ENCODE measurements at regions not wholly inside any gene's neighbourhood (a gene's known extent, or its start where the extent isn't known, plus 50 kb on each side); places are given as distances from the start of the nearest gene placed in this dataset.

GRCh38 chr2:221962186-221962585, 336.6 kb downstream of the PAX3 start (continued):
- TF ChIP-seq, protein P1, sequence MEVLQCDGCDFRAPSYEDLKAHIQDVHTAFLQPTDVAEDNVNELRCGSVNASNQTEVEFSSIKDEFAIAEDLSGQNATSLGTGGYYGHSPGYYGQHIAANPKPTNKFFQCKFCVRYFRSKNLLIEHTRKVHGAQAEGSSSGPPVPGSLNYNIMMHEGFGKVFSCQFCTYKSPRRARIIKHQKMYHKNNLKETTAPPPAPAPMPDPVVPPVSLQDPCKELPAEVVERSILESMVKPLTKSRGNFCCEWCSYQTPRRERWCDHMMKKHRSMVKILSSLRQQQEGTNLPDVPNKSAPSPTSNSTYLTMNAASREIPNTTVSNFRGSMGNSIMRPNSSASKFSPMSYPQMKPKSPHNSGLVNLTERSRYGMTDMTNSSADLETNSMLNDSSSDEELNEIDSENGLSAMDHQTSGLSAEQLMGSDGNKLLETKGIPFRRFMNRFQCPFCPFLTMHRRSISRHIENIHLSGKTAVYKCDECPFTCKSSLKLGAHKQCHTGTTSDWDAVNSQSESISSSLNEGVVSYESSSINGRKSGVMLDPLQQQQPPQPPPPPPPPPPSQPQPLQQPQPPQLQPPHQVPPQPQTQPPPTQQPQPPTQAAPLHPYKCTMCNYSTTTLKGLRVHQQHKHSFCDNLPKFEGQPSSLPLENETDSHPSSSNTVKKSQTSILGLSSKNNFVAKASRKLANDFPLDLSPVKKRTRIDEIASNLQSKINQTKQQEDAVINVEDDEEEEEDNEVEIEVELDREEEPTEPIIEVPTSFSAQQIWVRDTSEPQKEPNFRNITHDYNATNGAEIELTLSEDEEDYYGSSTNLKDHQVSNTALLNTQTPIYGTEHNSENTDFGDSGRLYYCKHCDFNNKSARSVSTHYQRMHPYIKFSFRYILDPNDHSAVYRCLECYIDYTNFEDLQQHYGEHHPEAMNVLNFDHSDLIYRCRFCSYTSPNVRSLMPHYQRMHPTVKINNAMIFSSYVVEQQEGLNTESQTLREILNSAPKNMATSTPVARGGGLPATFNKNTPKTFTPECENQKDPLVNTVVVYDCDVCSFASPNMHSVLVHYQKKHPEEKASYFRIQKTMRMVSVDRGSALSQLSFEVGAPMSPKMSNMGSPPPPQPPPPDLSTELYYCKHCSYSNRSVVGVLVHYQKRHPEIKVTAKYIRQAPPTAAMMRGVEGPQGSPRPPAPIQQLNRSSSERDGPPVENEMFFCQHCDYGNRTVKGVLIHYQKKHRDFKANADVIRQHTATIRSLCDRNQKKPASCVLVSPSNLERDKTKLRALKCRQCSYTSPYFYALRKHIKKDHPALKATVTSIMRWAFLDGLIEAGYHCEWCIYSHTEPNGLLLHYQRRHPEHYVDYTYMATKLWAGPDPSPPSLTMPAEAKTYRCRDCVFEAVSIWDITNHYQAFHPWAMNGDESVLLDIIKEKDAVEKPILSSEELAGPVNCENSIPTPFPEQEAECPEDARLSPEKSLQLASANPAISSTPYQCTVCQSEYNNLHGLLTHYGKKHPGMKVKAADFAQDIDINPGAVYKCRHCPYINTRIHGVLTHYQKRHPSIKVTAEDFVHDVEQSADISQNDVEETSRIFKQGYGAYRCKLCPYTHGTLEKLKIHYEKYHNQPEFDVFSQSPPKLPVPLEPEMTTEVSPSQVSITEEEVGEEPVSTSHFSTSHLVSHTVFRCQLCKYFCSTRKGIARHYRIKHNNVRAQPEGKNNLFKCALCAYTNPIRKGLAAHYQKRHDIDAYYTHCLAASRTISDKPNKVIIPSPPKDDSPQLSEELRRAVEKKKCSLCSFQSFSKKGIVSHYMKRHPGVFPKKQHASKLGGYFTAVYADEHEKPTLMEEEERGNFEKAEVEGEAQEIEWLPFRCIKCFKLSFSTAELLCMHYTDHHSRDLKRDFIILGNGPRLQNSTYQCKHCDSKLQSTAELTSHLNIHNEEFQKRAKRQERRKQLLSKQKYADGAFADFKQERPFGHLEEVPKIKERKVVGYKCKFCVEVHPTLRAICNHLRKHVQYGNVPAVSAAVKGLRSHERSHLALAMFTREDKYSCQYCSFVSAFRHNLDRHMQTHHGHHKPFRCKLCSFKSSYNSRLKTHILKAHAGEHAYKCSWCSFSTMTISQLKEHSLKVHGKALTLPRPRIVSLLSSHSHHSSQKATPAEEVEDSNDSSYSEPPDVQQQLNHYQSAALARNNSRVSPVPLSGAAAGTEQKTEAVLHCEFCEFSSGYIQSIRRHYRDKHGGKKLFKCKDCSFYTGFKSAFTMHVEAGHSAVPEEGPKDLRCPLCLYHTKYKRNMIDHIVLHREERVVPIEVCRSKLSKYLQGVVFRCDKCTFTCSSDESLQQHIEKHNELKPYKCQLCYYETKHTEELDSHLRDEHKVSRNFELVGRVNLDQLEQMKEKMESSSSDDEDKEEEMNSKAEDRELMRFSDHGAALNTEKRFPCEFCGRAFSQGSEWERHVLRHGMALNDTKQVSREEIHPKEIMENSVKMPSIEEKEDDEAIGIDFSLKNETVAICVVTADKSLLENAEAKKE (CRISPR knock-in tag; IDR thresholded peaks at IDR 0.05) = no peak

DNA sequence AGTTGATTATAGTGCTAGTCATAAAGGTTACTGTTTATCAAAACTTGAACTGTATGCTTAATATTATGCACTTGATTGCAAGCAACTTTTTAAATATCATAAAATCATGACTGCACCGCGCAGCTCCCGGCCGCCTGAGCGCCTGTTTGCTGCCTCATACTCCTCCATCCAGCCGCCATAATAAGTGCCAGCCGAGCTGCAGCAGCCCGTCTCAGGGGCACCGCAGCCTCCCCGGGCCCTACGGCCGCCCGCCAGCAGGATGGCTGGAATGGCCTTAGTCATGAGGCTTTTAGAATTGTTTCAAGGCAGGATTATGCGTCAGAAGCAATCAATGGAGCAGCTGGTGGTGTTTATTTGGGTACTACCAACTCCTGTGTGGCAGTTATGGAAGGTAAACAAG, 337.2 kb downstream of the PAX3 start:
- TF ChIP-seq EZH2 (IDR thresholded peaks at IDR 0.05; ENCODE audit: low read depth, unreplicated experiment) (no peak), NANOG (IDR thresholded peaks at IDR 0.05; ENCODE audit: borderline replicate concordance) (no peak), ZNF331 (CRISPR knock-in tag; IDR thresholded peaks at IDR 0.05; ENCODE audit: low read depth) (no peak), ZNF114 (CRISPR knock-in tag; IDR thresholded peaks at IDR 0.05) (no peak), REST (IDR thresholded peaks at IDR 0.05; ENCODE audit: unreplicated experiment) (no peak), EZH2phosphoT487 (IDR thresholded peaks at IDR 0.05; ENCODE audit: unreplicated experiment) (no peak), CREB1 (CRISPR knock-in tag; IDR thresholded peaks at IDR 0.05; ENCODE audit: low read depth) (no peak)
- H3K27ac ChIP-seq (ENCODE audit: low read depth) = no peak overlapping the region
- DNase-seq (ENCODE audit: low spot score) = no peak
- H3K4me2 ChIP-seq = no peak overlapping the region
- no peak overlapping the region for H3K4me3 ChIP-seq
- Mint-ChIP-seq H3K4me1 (peaks cover 12% of the 10 kb centered on the region), H3K27me3 (ENCODE audit: insufficient read depth, low read depth, poor library complexity) (no peaks in the 10 kb centered on the region), H3K9me3 (no peaks in the 10 kb centered on the region), H3K27ac (no peak overlapping the region), H3K36me3 (ENCODE audit: low read depth) (no peaks in the 10 kb centered on the region), H3K4me3 (no peak overlapping the region)
- no peaks in the 10 kb centered on the region for H3F3A ChIP-seq (replicated peaks; ENCODE audit: low read depth)
- H3K79me2 ChIP-seq (replicated peaks; ENCODE audit: insufficient read depth) = no peaks in the 10 kb centered on the region
- no peaks in the 10 kb centered on the region for H3K36me3 ChIP-seq (ENCODE audit: insufficient read depth)
- no peaks in the 10 kb centered on the region for H4K20me1 ChIP-seq (replicated peaks; ENCODE audit: insufficient read depth)
- H3K27me3 ChIP-seq (ENCODE audit: insufficient read depth) = no peaks in the 10 kb centered on the region
- H3K4me1 ChIP-seq (ENCODE audit: insufficient read depth) = peaks cover 7% of the 10 kb centered on the region
- H3K9me2 ChIP-seq (ENCODE audit: insufficient read depth) = peaks cover 7% of the 10 kb centered on the region; the same call in 1 of the 2 replicates
- no peak overlapping the region for H2AFZ ChIP-seq
- ATAC-seq = no peak
